Fibroblast of lung (primary cell): ENCODE measurements at regions not wholly inside any gene's neighbourhood (a gene's known extent, or its start where the extent isn't known, plus 50 kb on each side); places are given as distances from the start of the nearest gene placed in this dataset.
"Not testable (repeated sequence)": the region's sequence is repeated elsewhere in the genome, so short reads cannot be mapped to it uniquely, and the experiment has no call there.

Experiments used
- DNase-seq, 2 donors: peaks; one replicate each; pipeline versions ENCODE4 v3.0.0 to v3.0.0-alpha.2; 2010; ENCODE audit warnings: low read depth in 2 of 2
- H2AFZ ChIP-seq: 2 replicates; pipeline ENCODE4 v1.5.1; 2012; ENCODE audit warnings: low read length, control low read depth, inconsistent platforms
- H3K27ac ChIP-seq: 2 replicates; pipeline ENCODE4 v1.5.1; 2011; ENCODE audit warnings: low read length, control low read depth; ENCODE audit not compliant: insufficient read depth
- H3K27me3 ChIP-seq: 2 replicates; pipeline ENCODE4 v1.5.1; 2011; ENCODE audit warnings: mild to moderate bottlenecking, low read length; ENCODE audit not compliant: control insufficient read depth, insufficient read depth
- H3K36me3 ChIP-seq: 2 replicates; pipeline ENCODE4 v1.5.1; 2011; ENCODE audit warnings: low read length; ENCODE audit not compliant: control insufficient read depth, insufficient read depth
- H3K4me1 ChIP-seq: 2 replicates; pipeline ENCODE4 v1.5.1; 2011; ENCODE audit warnings: low read length; ENCODE audit not compliant: control insufficient read depth, insufficient read depth; ENCODE audit errors: extremely low read depth
- H3K4me2 ChIP-seq: 2 replicates; pipeline ENCODE4 v1.5.1; 2011; ENCODE audit warnings: low read length, control low read depth; ENCODE audit not compliant: insufficient read depth; ENCODE audit errors: extremely low read depth
- H3K4me3 ChIP-seq, 4 experiments: fragments of 200-600 bp in 1 of 4; sonication (generic) in 1 of 4; replicated peaks in 1 of 4; 2 replicates each; pipeline ENCODE4 v1.5.1; 2011 to 2016; ENCODE audit warnings: low read length in 4 of 4, low read depth in 3 of 4, mild to moderate bottlenecking in 3 of 4, control low read depth in 2 of 4, inconsistent platforms in 1 of 4, mixed read lengths in 1 of 4; ENCODE audit not compliant: insufficient read depth in 1 of 4; ENCODE audit errors: control extremely low read depth in 1 of 4
- H3K79me2 ChIP-seq: 2 replicates; pipeline ENCODE4 v1.5.1; 2012; ENCODE audit warnings: mild to moderate bottlenecking, low read length, inconsistent platforms; ENCODE audit not compliant: control insufficient read depth, insufficient read depth
- H3K9ac ChIP-seq: 2 replicates; pipeline ENCODE4 v1.5.1; 2011; ENCODE audit warnings: mild to moderate bottlenecking, low read length, control low read depth; ENCODE audit not compliant: insufficient read depth
- H3K9me3 ChIP-seq: 2 replicates; pipeline ENCODE4 v1.5.1; 2012; ENCODE audit warnings: low read depth, low read length; ENCODE audit not compliant: control insufficient read depth, insufficient read depth
- H4K20me1 ChIP-seq: 2 replicates; pipeline ENCODE4 v1.5.1; 2011; ENCODE audit warnings: low read length; ENCODE audit not compliant: control insufficient read depth, insufficient read depth; ENCODE audit errors: extremely low read depth
- CTCF ChIP-seq, 2 donors: IDR thresholded peaks in 1 of 2; conservative IDR thresholded peaks in 1 of 2; 1 replicate in 1 of 2; 2 replicates in 1 of 2; pipeline ENCODE4 v1.5.1; 2011 to 2012; ENCODE audit warnings: low read length in 2 of 2, control low read depth in 1 of 2, inconsistent platforms in 1 of 2, low read depth in 1 of 2, mild to moderate bottlenecking in 1 of 2
- EZH2 ChIP-seq: IDR thresholded peaks from 2 replicates; pipeline ENCODE4 v1.5.1; 2012; ENCODE audit warnings: low read length, control low read depth, mild to moderate bottlenecking; ENCODE audit errors: missing control alignments

- no peak overlapping the region for H3K4me3 ChIP-seq
These were observed 60.9 kb upstream of the VCAM1 start for GRCh38 chr1:100658716-100659026.

GRCh38 chr1:100661176-100661575, 58.4 kb upstream of the VCAM1 start:
- Histone ChIP-seq H3K4me3 (no peak overlapping the region), H4K20me1 (no peaks in the 10 kb centered on the region), H3K9ac (no peak overlapping the region), H3K4me1 (no peaks in the 10 kb centered on the region), H3K79me2 (no peaks in the 10 kb centered on the region), H3K36me3 (no peaks in the 10 kb centered on the region), H3K27me3 (no peaks in the 10 kb centered on the region), H3K4me2 (no peak overlapping the region), H3K27ac (no peak overlapping the region), H2AFZ (no peak overlapping the region), H3K9me3 (no peaks in the 10 kb centered on the region)
- no peak for DNase-seq
- TF ChIP-seq EZH2 (no peak), CTCF (conservative IDR thresholded peaks at IDR 0.05 in 1 of 2, IDR thresholded peaks at IDR 0.05 in 1 of 2; ENCODE audit: low read depth in 1 of 2, low read length in 2 of 2) (no peak)

More at GRCh38 chr1:100658716-100659026, 60.9 kb upstream of the VCAM1 start:
- TF ChIP-seq CTCF (conservative IDR thresholded peaks at IDR 0.05 in 1 of 2, IDR thresholded peaks at IDR 0.05 in 1 of 2; ENCODE audit: low read depth in 1 of 2, low read length in 2 of 2) (no peak), EZH2 (no peak)
- no peak overlapping the region for H3K27ac ChIP-seq
- H3K79me2 ChIP-seq = no peaks in the 10 kb centered on the region
- H4K20me1 ChIP-seq = no peaks in the 10 kb centered on the region
- no peak overlapping the region for H3K4me2 ChIP-seq
- no peaks in the 10 kb centered on the region for H3K9me3 ChIP-seq
- H3K36me3 ChIP-seq = no peaks in the 10 kb centered on the region
- H3K4me1 ChIP-seq = no peaks in the 10 kb centered on the region
- no peak for DNase-seq
- H2AFZ ChIP-seq = no peak overlapping the region
- no peak overlapping the region for H3K9ac ChIP-seq
- H3K27me3 ChIP-seq = no peaks in the 10 kb centered on the region

- H3K9me3 ChIP-seq, H2AFZ ChIP-seq, H3K36me3 ChIP-seq, DNase-seq, H3K4me2 ChIP-seq, H3K27ac ChIP-seq, H3K27me3 ChIP-seq, H3K4me1 ChIP-seq, H3K9ac ChIP-seq, H3K4me3 ChIP-seq, H3K79me2 ChIP-seq, H4K20me1 ChIP-seq: not testable (repeated sequence)
These were observed 51.0 kb upstream of the VCAM1 start for GRCh38 chr1:100668494-100668893.
